ENCODE measurements at regions not wholly inside any gene's neighbourhood (a gene's known extent, or its start where the extent isn't known, plus 50 kb on each side); places are given as distances from the start of the nearest gene placed in this dataset.

- TF ChIP-seq CTCF (IDR thresholded peaks at IDR 0.05): no peak
- no peak for TF ChIP-seq POLR2A (IDR thresholded peaks at IDR 0.05; ENCODE audit: low read depth)
Observed at GRCh38 chr4:31126881-31127398, 406.8 kb downstream of the PCDH7 start.
